HepG2 (cell line): ENCODE measurements at regions not wholly inside any gene's neighbourhood (a gene's known extent, or its start where the extent isn't known, plus 50 kb on each side); places are given as distances from the start of the nearest gene placed in this dataset.

Experiments
- CBX2 ChIP-seq, 2 experiments: fragments of 200-600 bp in 1 of 2; sonication (generic); formaldehyde crosslinking in 1 of 2; IDR thresholded peaks; 2 replicates each; pipeline versions ENCODE4 v1.7.0 to v1.8.1; 2018 to 2022; ENCODE audit warnings: low read depth in 2 of 2, low read length in 1 of 2, mild to moderate bottlenecking in 1 of 2, missing genetic modification reagents in 1 of 2
- POLR2A ChIP-seq, 2 experiments: IDR thresholded peaks; 2 replicates each; pipeline ENCODE4 v1.6.1; 2011; ENCODE audit warnings: low read depth in 2 of 2, low read length in 2 of 2, mild to moderate bottlenecking in 1 of 2, moderate library complexity in 1 of 2; ENCODE audit not compliant: insufficient read depth in 1 of 2
- ZNF383 ChIP-seq: sonication (generic); formaldehyde crosslinking; IDR thresholded peaks from 2 replicates; pipeline ENCODE4 v1.4.0; 2020; ENCODE audit warnings: missing genetic modification reagents, mild to moderate bottlenecking, borderline replicate concordance
- ZNF556 ChIP-seq: sonication (generic); formaldehyde crosslinking; IDR thresholded peaks from 2 replicates; pipeline ENCODE4 v1.4.0; 2020; ENCODE audit warnings: mild to moderate bottlenecking, missing genetic modification reagents, borderline replicate concordance
- ZSCAN22 ChIP-seq: sonication (generic); formaldehyde crosslinking; IDR thresholded peaks from 2 replicates; pipeline ENCODE4 v1.4.0; 2020; ENCODE audit warnings: mild to moderate bottlenecking, missing genetic modification reagents

DNA sequence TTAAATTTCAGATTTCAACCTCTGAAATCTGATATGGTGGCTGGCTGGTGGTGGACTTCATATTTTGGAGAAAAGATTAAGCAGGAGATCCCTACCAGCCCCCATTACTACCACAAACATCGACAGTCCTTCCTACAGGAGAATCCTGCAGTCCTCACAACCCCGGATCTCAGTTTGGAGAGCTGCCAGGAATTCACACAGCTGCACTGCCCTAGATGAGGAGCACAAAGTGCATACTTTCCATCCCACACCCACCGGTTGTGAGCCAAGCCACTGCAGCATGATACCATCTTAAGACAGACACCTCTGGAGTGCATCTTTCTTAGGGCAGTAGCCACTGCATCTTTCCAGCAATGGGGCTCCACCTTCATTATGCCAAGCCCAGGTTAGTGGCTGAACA, 185.5 kb upstream of the GPR149 start:
- TF ChIP-seq ZNF383 (no peak), POLR2A (IDR thresholded peaks at IDR 0.05; ENCODE audit: insufficient read depth in 1 of 2, low read depth in 2 of 2, low read length in 2 of 2) (no peak), ZNF556 (no peak), ZSCAN22 (CRISPR knock-in tag) (no peak), CBX2 (IDR thresholded peaks at IDR 0.05; ENCODE audit: low read depth, low read length) (no peak), CBX2 (CRISPR knock-in tag; IDR thresholded peaks at IDR 0.05; ENCODE audit: low read depth) (no peak)
